SK-N-SH (cell line): ENCODE measurements at regions not wholly inside any gene's neighbourhood (a gene's known extent, or its start where the extent isn't known, plus 50 kb on each side); places are given as distances from the start of the nearest gene placed in this dataset.

Source experiments
- CTCF ChIA-PET: fragments of 300-600, 350-600 bp; formaldehyde crosslinking; extraction: SDS; loops from one replicate; lab custom pipeline; 2021; lab: Yijun Ruan, JAX
- POLR2A ChIA-PET: fragments of 350-600 bp; sonication (Branson Sonifier 250); formaldehyde crosslinking; extraction: SDS; loops from one replicate; lab custom pipeline; 2020; ENCODE audit warnings: antibody characterized with exemption, inconsistent platforms; lab: Yijun Ruan, JAX
- DNase-seq: peaks from one replicate; pipeline ENCODE4 v3.0.0; 2012
- H2AFZ ChIP-seq: fragments of 200-600 bp; sonication (generic); 2 replicates; pipeline ENCODE4 v1.8.1; 2016; ENCODE audit warnings: antibody characterized with exemption, mild to moderate bottlenecking, low read depth
- H3F3A ChIP-seq: fragments of 200-600 bp; sonication (generic); replicated peaks from 2 replicates; pipeline ENCODE3; 2016; ENCODE audit warnings: antibody characterized with exemption, mild to moderate bottlenecking; ENCODE audit not compliant: insufficient read depth
- H3K27ac ChIP-seq, 2 experiments: fragments of 200-500 bp in 1 of 2; fragments of 200-600 bp in 1 of 2; sonication (Bioruptor generic) in 1 of 2; sonication (generic), shearing (Covaris generic) in 1 of 2; 2 replicates each; pipeline versions ENCODE4 v1.5.1 to v1.6.1; 2014 to 2016; ENCODE audit warnings: low read depth in 2 of 2, inconsistent platforms in 1 of 2, low read length in 1 of 2, mild to moderate bottlenecking in 1 of 2, mixed read lengths in 1 of 2
- H3K27me3 ChIP-seq: fragments of 200-600 bp; sonication (generic), shearing (Covaris generic); 2 replicates; pipeline ENCODE4 v1.6.1; 2016; ENCODE audit warnings: mixed run types; ENCODE audit not compliant: insufficient read depth
- H3K36me3 ChIP-seq, 2 experiments: fragments of 200-500 bp in 1 of 2; fragments of 200-600 bp in 1 of 2; sonication (Bioruptor generic) in 1 of 2; sonication (generic) in 1 of 2; replicated peaks in 1 of 2; 2 replicates each; pipeline versions ENCODE3 to v1.5.1; 2014 to 2016; ENCODE audit warnings: low read length in 1 of 2, mild to moderate bottlenecking in 1 of 2; ENCODE audit not compliant: insufficient read depth in 2 of 2, control insufficient read depth in 1 of 2
- H3K4me1 ChIP-seq, 2 experiments: fragments of 200-500 bp in 1 of 2; fragments of 200-600 bp in 1 of 2; sonication (Bioruptor generic) in 1 of 2; sonication (generic), shearing (Covaris generic) in 1 of 2; 2 replicates each; pipeline versions ENCODE4 v1.5.1 to v1.6.1; 2014 to 2016; ENCODE audit warnings: low read depth in 1 of 2, low read length in 1 of 2, mixed run types in 1 of 2; ENCODE audit not compliant: insufficient read depth in 2 of 2, control insufficient read depth in 1 of 2
- H3K4me2 ChIP-seq: fragments of 200-600 bp; sonication (generic), shearing (Covaris generic); 2 replicates; pipeline ENCODE4 v1.6.1; 2017; ENCODE audit warnings: mixed run types
- H3K4me3 ChIP-seq, 2 experiments: fragments of 200-500 bp in 1 of 2; fragments of 200-600 bp in 1 of 2; sonication (Bioruptor generic) in 1 of 2; sonication (generic), shearing (Covaris generic) in 1 of 2; 2 replicates each; pipeline versions ENCODE4 v1.5.1 to v1.8.1; 2014 to 2016; ENCODE audit warnings: low read depth in 2 of 2, inconsistent platforms in 1 of 2, low read length in 1 of 2, mild to moderate bottlenecking in 1 of 2, mixed read lengths in 1 of 2, moderate library complexity in 1 of 2
- H3K79me2 ChIP-seq: fragments of 200-600 bp; sonication (generic); 2 replicates; pipeline ENCODE4 v1.8.1; 2017; ENCODE audit warnings: mild to moderate bottlenecking; ENCODE audit not compliant: insufficient read depth
- H3K9ac ChIP-seq: fragments of 200-600 bp; sonication (generic); 2 replicates; pipeline ENCODE4 v1.6.1; 2017; ENCODE audit warnings: mixed run types
- H3K9me2 ChIP-seq: fragments of 200-600 bp; sonication (generic); 2 replicates; pipeline ENCODE4 v1.6.1; 2017; ENCODE audit warnings: mixed run types
- H3K9me3 ChIP-seq: fragments of 200-600 bp; sonication (generic); 2 replicates; pipeline ENCODE4 v1.6.1; 2017; ENCODE audit warnings: mixed run types, mild to moderate bottlenecking, moderate library complexity
- H4K20me1 ChIP-seq: fragments of 200-600 bp; sonication (generic); 2 replicates; pipeline ENCODE4 v1.6.1; 2017; ENCODE audit warnings: mild to moderate bottlenecking, mixed run types; ENCODE audit not compliant: insufficient read depth
- ELF1 ChIP-seq: IDR thresholded peaks from 2 replicates; pipeline ENCODE4 v1.4.0; 2012
- GABPA ChIP-seq: IDR thresholded peaks from 2 replicates; pipeline ENCODE4 v1.4.0; 2012; ENCODE audit warnings: low read depth, mild to moderate bottlenecking
- MAX ChIP-seq: IDR thresholded peaks from 2 replicates; pipeline ENCODE4 v1.4.0; 2012; ENCODE audit warnings: low read depth
- MXI1 ChIP-seq: IDR thresholded peaks from 2 replicates; pipeline ENCODE4 v1.6.1; 2012; ENCODE audit warnings: mild to moderate bottlenecking, low read depth, low read length, improper control_type of control experiment
- RAD21 ChIP-seq: IDR thresholded peaks from 2 replicates; pipeline ENCODE4 v1.6.1; 2012; ENCODE audit warnings: mild to moderate bottlenecking, low read length
- RCOR1 ChIP-seq: fragments of 150-350 bp; IDR thresholded peaks from 2 replicates; pipeline ENCODE4 v1.6.1; 2017; ENCODE audit warnings: antibody characterized with exemption, low read length
- WGBS: methylation state at CpG from one replicate; pipeline ENCODE4 v1.1.6; 2017; ENCODE audit warnings: low lambda C conversion rate; 5-methylcytosine and 5-hydroxymethylcytosine counted together
- TF ChIP-seq, protein P1 (sequence below): IDR thresholded peaks from 2 replicates; pipeline ENCODE4 v1.6.1; 2012; ENCODE audit warnings: mild to moderate bottlenecking, low read depth, low read length, moderate library complexity
- TF ChIP-seq, protein P2 (sequence below): IDR thresholded peaks from 2 replicates; pipeline ENCODE4 v1.4.0; 2012; ENCODE audit warnings: low read depth, borderline replicate concordance

- H3F3A ChIP-seq: peaks cover 5% of the 10 kb centered on the region
- H3K9me2 ChIP-seq: no peaks in the 10 kb centered on the region
- H4K20me1 ChIP-seq: no peaks in the 10 kb centered on the region
- no peak overlapping the region for H3K4me3 ChIP-seq
- POLR2A ChIA-PET: no interaction called here
- no peak overlapping the region for H3K27ac ChIP-seq
- no peaks in the 10 kb centered on the region for H3K79me2 ChIP-seq
- H3K9me3 ChIP-seq: no peaks in the 10 kb centered on the region
- WGBS: 34% methylated on average over 3 of the region's 3 CpGs
- H3K4me2 ChIP-seq: no peak overlapping the region
- peaks cover 5% of the 10 kb centered on the region; the same call in 1 of the 2 replicates for H3K27me3 ChIP-seq
- no peak for TF ChIP-seq RCOR1
- no peak for TF ChIP-seq ELF1
- no peak for TF ChIP-seq GABPA
- no peak for TF ChIP-seq RAD21
- TF ChIP-seq, protein P1, sequence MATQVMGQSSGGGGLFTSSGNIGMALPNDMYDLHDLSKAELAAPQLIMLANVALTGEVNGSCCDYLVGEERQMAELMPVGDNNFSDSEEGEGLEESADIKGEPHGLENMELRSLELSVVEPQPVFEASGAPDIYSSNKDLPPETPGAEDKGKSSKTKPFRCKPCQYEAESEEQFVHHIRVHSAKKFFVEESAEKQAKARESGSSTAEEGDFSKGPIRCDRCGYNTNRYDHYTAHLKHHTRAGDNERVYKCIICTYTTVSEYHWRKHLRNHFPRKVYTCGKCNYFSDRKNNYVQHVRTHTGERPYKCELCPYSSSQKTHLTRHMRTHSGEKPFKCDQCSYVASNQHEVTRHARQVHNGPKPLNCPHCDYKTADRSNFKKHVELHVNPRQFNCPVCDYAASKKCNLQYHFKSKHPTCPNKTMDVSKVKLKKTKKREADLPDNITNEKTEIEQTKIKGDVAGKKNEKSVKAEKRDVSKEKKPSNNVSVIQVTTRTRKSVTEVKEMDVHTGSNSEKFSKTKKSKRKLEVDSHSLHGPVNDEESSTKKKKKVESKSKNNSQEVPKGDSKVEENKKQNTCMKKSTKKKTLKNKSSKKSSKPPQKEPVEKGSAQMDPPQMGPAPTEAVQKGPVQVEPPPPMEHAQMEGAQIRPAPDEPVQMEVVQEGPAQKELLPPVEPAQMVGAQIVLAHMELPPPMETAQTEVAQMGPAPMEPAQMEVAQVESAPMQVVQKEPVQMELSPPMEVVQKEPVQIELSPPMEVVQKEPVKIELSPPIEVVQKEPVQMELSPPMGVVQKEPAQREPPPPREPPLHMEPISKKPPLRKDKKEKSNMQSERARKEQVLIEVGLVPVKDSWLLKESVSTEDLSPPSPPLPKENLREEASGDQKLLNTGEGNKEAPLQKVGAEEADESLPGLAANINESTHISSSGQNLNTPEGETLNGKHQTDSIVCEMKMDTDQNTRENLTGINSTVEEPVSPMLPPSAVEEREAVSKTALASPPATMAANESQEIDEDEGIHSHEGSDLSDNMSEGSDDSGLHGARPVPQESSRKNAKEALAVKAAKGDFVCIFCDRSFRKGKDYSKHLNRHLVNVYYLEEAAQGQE: no peak
- no peak overlapping the region for H2AFZ ChIP-seq
- no peak for DNase-seq
- H3K36me3 ChIP-seq: no peaks in the 10 kb centered on the region
- CTCF ChIA-PET: no interaction called here
- H3K4me1 ChIP-seq: no peaks in the 10 kb centered on the region
- H3K9ac ChIP-seq: no peak overlapping the region
Observed at GRCh38 chr13:31462766-31463165, 263.0 kb downstream of the B3GLCT start.

DNA sequence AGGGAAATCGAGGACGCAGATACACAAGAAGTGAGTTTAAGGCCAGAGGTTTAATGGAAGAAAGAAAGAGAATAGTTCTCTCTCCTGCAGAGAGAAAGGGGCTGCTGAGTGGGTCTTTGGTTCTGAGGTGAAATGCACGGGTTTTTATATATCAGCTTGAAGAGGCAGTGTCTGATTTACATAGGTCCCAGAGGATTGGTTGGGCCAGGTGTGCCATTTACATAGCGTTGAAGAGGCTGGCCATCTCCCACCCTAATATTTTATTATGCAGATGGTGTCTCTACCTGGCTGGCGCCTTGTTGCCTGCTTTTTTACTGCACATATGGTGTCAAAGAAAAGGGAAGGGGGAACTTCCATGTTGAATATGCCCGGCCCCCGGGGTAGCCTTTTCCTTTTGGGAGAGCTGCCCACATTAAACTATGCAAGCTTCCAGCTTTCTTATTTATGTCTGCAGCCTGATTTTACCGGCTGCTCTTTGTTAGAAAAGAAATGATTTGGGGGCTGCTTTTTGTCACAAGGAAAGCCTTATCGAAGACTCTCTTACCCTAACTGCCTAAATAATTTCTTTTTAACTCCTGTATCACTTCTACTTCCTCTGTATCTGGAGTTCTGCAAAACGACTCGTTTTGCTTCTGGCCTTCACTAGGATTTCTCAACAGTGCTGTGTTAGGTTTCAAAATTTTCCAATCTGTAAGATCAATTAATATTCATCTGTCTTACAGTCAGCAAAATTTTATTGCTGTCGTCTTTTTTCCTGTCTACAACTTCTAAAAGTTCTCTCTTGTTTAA is 268.5 kb downstream of the B3GLCT start:
- H3F3A ChIP-seq: no peaks in the 10 kb centered on the region
- POLR2A ChIA-PET: no interaction called here
- no peaks in the 10 kb centered on the region for H4K20me1 ChIP-seq
- WGBS: 50% methylated on average over 11 of the region's 12 CpGs
- H3K4me1 ChIP-seq: no peaks in the 10 kb centered on the region
- CTCF ChIA-PET: no interaction called here
- no peak overlapping the region for H3K4me2 ChIP-seq
- no peak overlapping the region for H3K27ac ChIP-seq
- TF ChIP-seq MXI1: no peak
- no peak for TF ChIP-seq MAX
- TF ChIP-seq, protein P2, sequence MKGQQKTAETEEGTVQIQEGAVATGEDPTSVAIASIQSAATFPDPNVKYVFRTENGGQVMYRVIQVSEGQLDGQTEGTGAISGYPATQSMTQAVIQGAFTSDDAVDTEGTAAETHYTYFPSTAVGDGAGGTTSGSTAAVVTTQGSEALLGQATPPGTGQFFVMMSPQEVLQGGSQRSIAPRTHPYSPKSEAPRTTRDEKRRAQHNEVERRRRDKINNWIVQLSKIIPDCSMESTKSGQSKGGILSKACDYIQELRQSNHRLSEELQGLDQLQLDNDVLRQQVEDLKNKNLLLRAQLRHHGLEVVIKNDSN: no peak
- H3K36me3 ChIP-seq: no peaks in the 10 kb centered on the region
- peaks cover 7% of the 10 kb centered on the region; the same call in 1 of the 2 replicates for H3K27me3 ChIP-seq
- H3K4me3 ChIP-seq: no peak overlapping the region
- H2AFZ ChIP-seq: no peak overlapping the region
- no peak overlapping the region for H3K9ac ChIP-seq
- no peaks in the 10 kb centered on the region for H3K9me2 ChIP-seq
- DNase-seq: no peak
- H3K79me2 ChIP-seq: no peaks in the 10 kb centered on the region
- no peaks in the 10 kb centered on the region for H3K9me3 ChIP-seq
